ENCODE measurements at regions not wholly inside any gene's neighbourhood (a gene's known extent, or its start where the extent isn't known, plus 50 kb on each side); places are given as distances from the start of the nearest gene placed in this dataset.

DNA sequence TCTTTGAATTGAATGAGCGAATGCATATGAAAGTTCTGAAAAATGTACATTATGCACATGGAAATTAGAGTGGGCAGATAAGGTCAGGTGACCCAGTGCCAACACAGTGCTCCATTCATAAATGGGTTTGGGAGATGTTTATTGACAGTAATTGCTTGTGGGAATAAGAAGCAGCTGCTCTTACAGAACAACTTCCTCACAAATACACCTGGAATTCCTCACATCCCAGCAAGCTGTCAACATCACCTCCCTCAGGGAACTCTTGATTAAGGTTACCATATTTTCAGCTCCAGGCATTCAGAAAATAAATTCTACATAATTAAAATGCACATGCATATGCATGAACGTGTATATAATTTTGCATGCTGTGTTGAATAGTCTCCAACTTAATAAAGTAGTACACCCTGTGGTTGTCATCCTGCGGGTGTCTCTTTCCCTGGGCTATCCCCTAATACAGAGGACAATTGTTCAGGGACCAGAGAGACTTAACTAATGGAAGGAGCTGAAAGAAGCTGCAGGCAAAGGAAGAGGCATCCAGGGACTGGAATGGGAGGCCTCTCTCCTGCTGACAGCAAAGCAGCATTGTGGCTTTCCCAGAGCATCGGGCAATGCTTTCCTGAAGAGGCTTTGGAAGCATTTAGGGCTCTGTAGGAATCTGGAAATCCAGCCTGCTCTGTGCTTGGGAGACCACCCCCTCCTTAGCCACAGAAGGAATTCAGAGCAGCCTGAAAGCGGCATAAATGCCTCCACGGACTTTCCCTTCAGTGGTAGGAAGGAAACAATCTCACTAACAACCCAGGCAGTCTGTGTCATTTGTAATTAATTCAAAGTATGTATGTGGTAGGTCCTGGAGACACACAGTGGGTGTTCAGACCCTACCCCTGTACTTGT lies 55.2 kb upstream of the GNG12 start:
- no peak for TF ChIP-seq EP300 (IDR thresholded peaks at IDR 0.05; ENCODE audit: borderline replicate concordance in 1 of 2, control insufficient read depth in 1 of 2, low read depth in 2 of 2, low read length in 2 of 2)
- TF ChIP-seq RAD21 (IDR thresholded peaks at IDR 0.05; ENCODE audit: insufficient read depth, low read depth, low read length) = no peak
- TF ChIP-seq SPI1 (IDR thresholded peaks at IDR 0.05; ENCODE audit: borderline replicate concordance, insufficient read depth, low read depth, low read length) = no peak
- no peak for TF ChIP-seq CEBPB (IDR thresholded peaks at IDR 0.05; ENCODE audit: borderline replicate concordance in 1 of 2, low read depth in 2 of 2, low read length in 2 of 2)
- TF ChIP-seq, protein P1, sequence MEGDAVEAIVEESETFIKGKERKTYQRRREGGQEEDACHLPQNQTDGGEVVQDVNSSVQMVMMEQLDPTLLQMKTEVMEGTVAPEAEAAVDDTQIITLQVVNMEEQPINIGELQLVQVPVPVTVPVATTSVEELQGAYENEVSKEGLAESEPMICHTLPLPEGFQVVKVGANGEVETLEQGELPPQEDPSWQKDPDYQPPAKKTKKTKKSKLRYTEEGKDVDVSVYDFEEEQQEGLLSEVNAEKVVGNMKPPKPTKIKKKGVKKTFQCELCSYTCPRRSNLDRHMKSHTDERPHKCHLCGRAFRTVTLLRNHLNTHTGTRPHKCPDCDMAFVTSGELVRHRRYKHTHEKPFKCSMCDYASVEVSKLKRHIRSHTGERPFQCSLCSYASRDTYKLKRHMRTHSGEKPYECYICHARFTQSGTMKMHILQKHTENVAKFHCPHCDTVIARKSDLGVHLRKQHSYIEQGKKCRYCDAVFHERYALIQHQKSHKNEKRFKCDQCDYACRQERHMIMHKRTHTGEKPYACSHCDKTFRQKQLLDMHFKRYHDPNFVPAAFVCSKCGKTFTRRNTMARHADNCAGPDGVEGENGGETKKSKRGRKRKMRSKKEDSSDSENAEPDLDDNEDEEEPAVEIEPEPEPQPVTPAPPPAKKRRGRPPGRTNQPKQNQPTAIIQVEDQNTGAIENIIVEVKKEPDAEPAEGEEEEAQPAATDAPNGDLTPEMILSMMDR (IDR thresholded peaks at IDR 0.05 in 2 of 3, conservative IDR thresholded peaks at IDR 0.05 in 1 of 3; ENCODE audit: control insufficient read depth in 2 of 3, extremely low read depth in 1 of 3, insufficient read depth in 1 of 3, low read depth in 3 of 3, low read length in 3 of 3) = no peak
- TF ChIP-seq GABPA (IDR thresholded peaks at IDR 0.05; ENCODE audit: low read depth) = no peak
- no peak for TF ChIP-seq MYC (IDR thresholded peaks at IDR 0.05; ENCODE audit: insufficient read depth, insufficient read length, insufficient replicate concordance, low read length, severe bottlenecking)
- no peak for TF ChIP-seq EZH2 (IDR thresholded peaks at IDR 0.05; ENCODE audit: borderline replicate concordance, control insufficient read depth, low read depth, low read length)
